SK-N-SH treated with all-trans-retinoic acid at 6 μM for 48 hours (cell line): ENCODE measurements at regions not wholly inside any gene's neighbourhood (a gene's known extent, or its start where the extent isn't known, plus 50 kb on each side); places are given as distances from the start of the nearest gene placed in this dataset.
"Not testable (repeated sequence)": the region's sequence is repeated elsewhere in the genome, so short reads cannot be mapped to it uniquely, and the experiment has no call there.

Experiments
- ATAC-seq: fragments of 200-7000 bp; cut with Tn5 transposase; 3 replicates; pipeline ENCODE4 v1.9.1; 2020; ENCODE audit warnings: mild to moderate bottlenecking, moderate library complexity
- ARNTL ChIP-seq: fragments of 450-650 bp; formaldehyde crosslinking; IDR thresholded peaks from 2 replicates; pipeline ENCODE4 v1.5.0; 2020; ENCODE audit warnings: low read depth, mild to moderate bottlenecking, moderate library complexity, borderline replicate concordance
- CREB5 ChIP-seq: fragments of 250-450 bp; sonication (Bioruptor Pico); IDR thresholded peaks from 2 replicates; pipeline ENCODE4 v1.5.1; 2020; ENCODE audit warnings: low read depth, mild to moderate bottlenecking, moderate library complexity
- CSDC2 ChIP-seq: fragments of 250-450 bp; sonication (Bioruptor Pico); IDR thresholded peaks from 2 replicates; pipeline ENCODE4 v1.5.0; 2020; ENCODE audit warnings: mild to moderate bottlenecking, moderate library complexity
- ESRRG ChIP-seq: fragments of 250-450 bp; sonication (Bioruptor Pico); IDR thresholded peaks from 2 replicates; pipeline ENCODE4 v1.6.1; 2021; ENCODE audit warnings: mild to moderate bottlenecking
- GLIS3 ChIP-seq: fragments of 250-450 bp; sonication (Bioruptor Pico); IDR thresholded peaks from 2 replicates; pipeline ENCODE4 v1.5.0; 2020; ENCODE audit warnings: mild to moderate bottlenecking, moderate library complexity
- ISL1 ChIP-seq: fragments of 250-450 bp; sonication (Bioruptor Pico); IDR thresholded peaks from 2 replicates; pipeline ENCODE4 v2.1.2; 2022; ENCODE audit warnings: mild to moderate bottlenecking, moderate library complexity
- OSR1 ChIP-seq: fragments of 250-450 bp; sonication (Bioruptor Pico); IDR thresholded peaks from 2 replicates; pipeline ENCODE4 v1.8.0; 2022; ENCODE audit warnings: moderate library complexity, mild to moderate bottlenecking, inconsistent platforms
- PATZ1 ChIP-seq: fragments of 250-450 bp; sonication (Bioruptor Pico); IDR thresholded peaks from 2 replicates; pipeline ENCODE4 v1.8.0; 2020; ENCODE audit warnings: mild to moderate bottlenecking, moderate library complexity, borderline replicate concordance
- PPARA ChIP-seq: fragments of 250-450 bp; sonication (Bioruptor Pico); IDR thresholded peaks from 2 replicates; pipeline ENCODE4 v1.5.0; 2020; ENCODE audit warnings: mild to moderate bottlenecking, borderline replicate concordance
- SNAI2 ChIP-seq: fragments of 250-450 bp; sonication (Bioruptor Pico); IDR thresholded peaks from 2 replicates; pipeline ENCODE4 v1.5.0; 2020; ENCODE audit warnings: mild to moderate bottlenecking, moderate library complexity
- TOX ChIP-seq: fragments of 250-450 bp; sonication (Bioruptor Pico); IDR thresholded peaks from 2 replicates; pipeline ENCODE4 v1.8.0; 2021; ENCODE audit warnings: mild to moderate bottlenecking, moderate library complexity, borderline replicate concordance
- TSHZ2 ChIP-seq: fragments of 250-450 bp; sonication (Bioruptor Pico); IDR thresholded peaks from 2 replicates; pipeline ENCODE4 v1.5.0; 2020; ENCODE audit warnings: mild to moderate bottlenecking, moderate library complexity
- ZC3H10 ChIP-seq: fragments of 250-450 bp; sonication (Bioruptor Pico); IDR thresholded peaks from 2 replicates; pipeline ENCODE4 v1.5.1; 2021; ENCODE audit warnings: mild to moderate bottlenecking, moderate library complexity
- ZFP3 ChIP-seq: fragments of 250-450 bp; sonication (Bioruptor Pico); IDR thresholded peaks from 2 replicates; pipeline ENCODE4 v1.5.0; 2020; ENCODE audit warnings: mild to moderate bottlenecking, moderate library complexity
- ZFP30 ChIP-seq: fragments of 450-650 bp; formaldehyde crosslinking; IDR thresholded peaks from 2 replicates; pipeline ENCODE4 v1.5.0; 2022; ENCODE audit warnings: mild to moderate bottlenecking, moderate library complexity
- ZNF565 ChIP-seq: fragments of 450-650 bp; formaldehyde crosslinking; conservative IDR thresholded peaks from 2 replicates; pipeline ENCODE4 v1.5.0; 2020; ENCODE audit warnings: low read depth, mild to moderate bottlenecking, moderate library complexity
- ZNF70 ChIP-seq: fragments of 450-650 bp; formaldehyde crosslinking; IDR thresholded peaks from 2 replicates; pipeline ENCODE4 v1.5.0; 2020; ENCODE audit warnings: mild to moderate bottlenecking, moderate library complexity
- ZNF8 ChIP-seq: fragments of 450-650 bp; formaldehyde crosslinking; IDR thresholded peaks from 2 replicates; pipeline ENCODE4 v1.5.0; 2020; ENCODE audit warnings: mild to moderate bottlenecking, moderate library complexity

GRCh38 chr13:80074143-80074752, 266.7 kb downstream of the SPRY2 start:
- no peak for TF ChIP-seq ZNF565 (CRISPR knock-in tag)
- no peak for TF ChIP-seq OSR1 (CRISPR knock-in tag)
- ATAC-seq: no peak

- ATAC-seq: no peak
- TF ChIP-seq ARNTL (CRISPR knock-in tag) (no peak), GLIS3 (CRISPR knock-in tag) (no peak), ESRRG (CRISPR knock-in tag) (no peak), ZFP3 (no peak), CSDC2 (CRISPR knock-in tag) (no peak), ZNF70 (no peak), ZC3H10 (CRISPR knock-in tag) (no peak), TOX (no peak)
Observed at GRCh38 chr13:80072231-80072630, 268.7 kb downstream of the SPRY2 start.

GRCh38 chr13:80070024-80070703, 270.8 kb downstream of the SPRY2 start:
- ATAC-seq: no peak
- TF ChIP-seq ISL1 (CRISPR knock-in tag) (peak; percentile 19; the same call in 1 of the 2 replicates), TOX (no peak)

GRCh38 chr13:80069374-80069773, 271.6 kb downstream of the SPRY2 start:
- TF ChIP-seq ISL1 (CRISPR knock-in tag) (0 out of 2 replicates have a peak, but pooled peaks have one; percentile 33), CSDC2 (CRISPR knock-in tag) (no peak), GLIS3 (CRISPR knock-in tag) (no peak)
- ATAC-seq: no peak

- no peak for ATAC-seq
- TF ChIP-seq ZNF565 (CRISPR knock-in tag) (no peak), PATZ1 (CRISPR knock-in tag) (no peak), ZNF8 (CRISPR knock-in tag) (no peak), SNAI2 (CRISPR knock-in tag) (no peak), ZFP3 (no peak), CREB5 (CRISPR knock-in tag) (no peak), ZFP30 (CRISPR knock-in tag) (no peak), PPARA (CRISPR knock-in tag) (no peak), TOX (no peak), ISL1 (CRISPR knock-in tag) (no peak), CSDC2 (CRISPR knock-in tag) (no peak), GLIS3 (CRISPR knock-in tag) (no peak), TSHZ2 (CRISPR knock-in tag) (no peak)
- TF ChIP-seq, all 23 proteins: peak for 0
Observed at GRCh38 chr13:80065996-80066395, 274.9 kb downstream of the SPRY2 start.

GRCh38 chr13:80062416-80062815, 278.5 kb downstream of the SPRY2 start:
- ATAC-seq: not testable (repeated sequence)
